Glomerular visceral epithelial cell (primary cell): ENCODE measurements at regions not wholly inside any gene's neighbourhood (a gene's known extent, or its start where the extent isn't known, plus 50 kb on each side); places are given as distances from the start of the nearest gene placed in this dataset.
A peak's percentile ranks its signal among the peaks of the same experiment; 100 is the strongest.
"Not testable (repeated sequence)": the region's sequence is repeated elsewhere in the genome, so short reads cannot be mapped to it uniquely, and the experiment has no call there.

Experiments used
- DNase-seq: peaks from one replicate; pipeline ENCODE4 v3.0.0-alpha.2; 2016; ENCODE audit errors: extremely low spot score

GRCh38 chrX:130467936-130468335, 66.1 kb downstream of the RBMX2 start:
- DNase-seq = no peak

- DNase-seq = no peak
Measured at GRCh38 chrX:130468395-130468923, 66.7 kb downstream of the RBMX2 start.

- no peak for DNase-seq
Measured at GRCh38 chrX:130482871-130483270, 81.1 kb downstream of the RBMX2 start.

GRCh38 chrX:130485870-130486269, 84.1 kb downstream of the RBMX2 start:
- DNase-seq = no peak

GRCh38 chrX:130495502-130495901, 93.7 kb downstream of the RBMX2 start:
- DNase-seq = not testable (repeated sequence)

GRCh38 chrX:130497531-130497930, 95.7 kb downstream of the RBMX2 start:
- no peak for DNase-seq

GRCh38 chrX:130498653-130499274, 97.0 kb downstream of the RBMX2 start:
- DNase-seq = no peak

GRCh38 chrX:130502016-130502570, 100.3 kb downstream of the RBMX2 start:
- DNase-seq = no peak

GRCh38 chrX:130504019-130504418, 102.2 kb downstream of the RBMX2 start:
- DNase-seq = no peak

- DNase-seq = no peak
Measured at GRCh38 chrX:130507015-130507414, 105.2 kb downstream of the RBMX2 start.

- not testable (repeated sequence) for DNase-seq
Measured at GRCh38 chrX:130512534-130512933, 110.7 kb downstream of the RBMX2 start.

- DNase-seq = no peak
Measured at GRCh38 chrX:130516123-130516522, 114.3 kb downstream of the RBMX2 start.

- no peak for DNase-seq
Measured at GRCh38 chrX:130523460-130524394, 121.9 kb downstream of the RBMX2 start.

- no peak for DNase-seq
Measured at GRCh38 chrX:130524476-130525194, 122.8 kb downstream of the RBMX2 start.

GRCh38 chrX:130529531-130529930, 127.7 kb downstream of the RBMX2 start:
- no peak for DNase-seq

- DNase-seq = no peak
Measured at GRCh38 chrX:130531066-130531465, 129.3 kb downstream of the RBMX2 start.

GRCh38 chrX:130539721-130540321, 138.0 kb downstream of the RBMX2 start:
- peak; percentile 36 for DNase-seq

GRCh38 chrX:130543603-130544325, 142.0 kb downstream of the RBMX2 start:
- DNase-seq = no peak

GRCh38 chrX:130545796-130546195, 144.0 kb downstream of the RBMX2 start:
- DNase-seq = no peak

GRCh38 chrX:130549382-130549781, 147.6 kb downstream of the RBMX2 start:
- peak; percentile 25 for DNase-seq

GRCh38 chrX:130550351-130550750, 148.6 kb downstream of the RBMX2 start:
- DNase-seq = no peak
